H9 (cell line): ENCODE measurements at regions not wholly inside any gene's neighbourhood (a gene's known extent, or its start where the extent isn't known, plus 50 kb on each side); places are given as distances from the start of the nearest gene placed in this dataset.

ENCODE experiments used
- DNase-seq: peaks from one replicate; pipeline ENCODE4 v3.0.0-alpha.2; 2017
- H2AFZ ChIP-seq: one replicate; pipeline ENCODE4 v1.6.1; 2013; ENCODE audit warnings: mild to moderate bottlenecking, low read length, control low read depth, moderate library complexity
- H2AK5ac ChIP-seq: 2 replicates; pipeline ENCODE4 v1.6.1; 2013; ENCODE audit warnings: low read length, control low read depth, mixed read lengths; ENCODE audit not compliant: insufficient read length
- H2BK120ac ChIP-seq: one replicate; pipeline ENCODE4 v1.6.1; 2013; ENCODE audit warnings: low read depth, mild to moderate bottlenecking, low read length, control low read depth, inconsistent platforms; ENCODE audit not compliant: poor library complexity, severe bottlenecking
- H2BK12ac ChIP-seq: 2 replicates; pipeline ENCODE4 v1.6.1; 2013; ENCODE audit warnings: low read length, control low read depth, mixed read lengths, low read depth; ENCODE audit not compliant: insufficient read length
- H2BK15ac ChIP-seq: 2 replicates; pipeline ENCODE4 v1.6.1; 2013; ENCODE audit warnings: low read depth, low read length, control low read depth
- H2BK20ac ChIP-seq: one replicate; pipeline ENCODE4 v1.6.1; 2013; ENCODE audit warnings: low read depth, mild to moderate bottlenecking, low read length, control low read depth, inconsistent platforms; ENCODE audit not compliant: poor library complexity, severe bottlenecking
- H2BK5ac ChIP-seq: 2 replicates; pipeline ENCODE4 v1.6.1; 2013; ENCODE audit warnings: low read length, control low read depth, mixed read lengths; ENCODE audit not compliant: insufficient read length
- H3K14ac ChIP-seq: 2 replicates; pipeline ENCODE4 v1.6.1; 2013; ENCODE audit warnings: low read length, control low read depth; ENCODE audit not compliant: insufficient read depth
- H3K18ac ChIP-seq: 2 replicates; pipeline ENCODE4 v1.6.1; 2013; ENCODE audit warnings: low read depth, mild to moderate bottlenecking, mixed read lengths, low read length, control low read depth; ENCODE audit not compliant: insufficient read length
- H3K23ac ChIP-seq: 2 replicates; pipeline ENCODE4 v1.6.1; 2013; ENCODE audit warnings: low read length, control low read depth, mixed read lengths, low read depth; ENCODE audit not compliant: insufficient read length
- H3K23me2 ChIP-seq: 2 replicates; pipeline ENCODE4 v1.6.1; 2013; ENCODE audit warnings: low read depth, mild to moderate bottlenecking, mixed read lengths, low read length, control low read depth; ENCODE audit not compliant: insufficient read length, poor library complexity, severe bottlenecking
- H3K27ac ChIP-seq: 2 replicates; pipeline ENCODE4 v1.5.1; 2013; ENCODE audit warnings: low read length, control low read depth, mixed read lengths, low read depth; ENCODE audit not compliant: insufficient read length
- H3K27me3 ChIP-seq: 2 replicates; pipeline ENCODE4 v1.6.1; 2013; ENCODE audit warnings: low read length, control low read depth, inconsistent platforms; ENCODE audit not compliant: insufficient read depth
- H3K4ac ChIP-seq: 2 replicates; pipeline ENCODE4 v1.6.1; 2013; ENCODE audit warnings: low read depth, mild to moderate bottlenecking, control low read depth, inconsistent platforms, low read length, moderate library complexity
- H3K4me1 ChIP-seq: 2 replicates; pipeline ENCODE4 v1.6.1; 2013; ENCODE audit warnings: low read length, control low read depth, inconsistent platforms; ENCODE audit not compliant: insufficient read depth
- H3K4me2 ChIP-seq: 2 replicates; pipeline ENCODE4 v1.6.1; 2013; ENCODE audit warnings: low read length, control low read depth, mixed read lengths; ENCODE audit not compliant: insufficient read length, insufficient read depth
- H3K56ac ChIP-seq: 2 replicates; pipeline ENCODE4 v1.6.1; 2013; ENCODE audit warnings: low read depth, mild to moderate bottlenecking, mixed read lengths, low read length, control low read depth; ENCODE audit not compliant: insufficient read length
- H3K79me1 ChIP-seq: 2 replicates; pipeline ENCODE4 v1.6.1; 2013; ENCODE audit warnings: low read depth, mild to moderate bottlenecking, moderate library complexity, low read length, control low read depth, inconsistent platforms; ENCODE audit not compliant: insufficient read depth, poor library complexity, severe bottlenecking
- H3K79me2 ChIP-seq: 2 replicates; pipeline ENCODE4 v1.6.1; 2013; ENCODE audit warnings: low read length, control low read depth, inconsistent platforms; ENCODE audit not compliant: insufficient read depth
- H3K9ac ChIP-seq: 2 replicates; pipeline ENCODE4 v1.6.1; 2013; ENCODE audit warnings: low read length, control low read depth, mixed read lengths; ENCODE audit not compliant: insufficient read length; ENCODE audit errors: extremely low read depth
- H3K9me3 ChIP-seq: one replicate; pipeline ENCODE4 v1.6.1; 2013; ENCODE audit warnings: low read depth, low read length, inconsistent platforms; ENCODE audit not compliant: control insufficient read depth
- H3T11ph ChIP-seq: one replicate; pipeline ENCODE4 v1.6.1; 2013; ENCODE audit warnings: mild to moderate bottlenecking, low read length, control low read depth, inconsistent platforms
- H4K20me1 ChIP-seq: one replicate; pipeline ENCODE4 v1.6.1; 2013; ENCODE audit not compliant: control insufficient read depth, insufficient read length, insufficient read depth
- H4K5ac ChIP-seq: 2 replicates; pipeline ENCODE4 v1.6.1; 2013; ENCODE audit warnings: low read depth, mild to moderate bottlenecking, mixed read lengths, low read length, control low read depth; ENCODE audit not compliant: insufficient read length
- H4K8ac ChIP-seq: replicated peaks from 2 replicates; pipeline ENCODE4 v1.6.1; 2013; ENCODE audit warnings: low read length, control low read depth, mixed read lengths, low read depth; ENCODE audit not compliant: insufficient read length
- H4K91ac ChIP-seq: 2 replicates; pipeline ENCODE4 v1.6.1; 2013; ENCODE audit warnings: low read depth, mild to moderate bottlenecking, moderate library complexity, mixed read lengths, low read length, control low read depth; ENCODE audit not compliant: insufficient read length
- H3K27ac Mint-ChIP-seq, 3 experiments: 2 replicates in 2 of 3; 3 replicates in 1 of 3; pipeline ENCODE4 v1.8.0; 2020 to 2021; ENCODE audit warnings: mixed read lengths in 3 of 3, mild to moderate bottlenecking in 1 of 3, moderate library complexity in 1 of 3
- H3K27me3 Mint-ChIP-seq: 2 replicates; pipeline ENCODE4 v1.8.0; 2021; ENCODE audit warnings: low read depth, mild to moderate bottlenecking, moderate library complexity, mixed read lengths
- H3K36me3 Mint-ChIP-seq, 3 experiments: 2 replicates in 2 of 3; 3 replicates in 1 of 3; pipeline ENCODE4 v1.8.0; 2020 to 2021; ENCODE audit warnings: low read depth in 3 of 3, mixed read lengths in 3 of 3; ENCODE audit not compliant: insufficient read depth in 1 of 3
- H3K4me1 Mint-ChIP-seq, 2 experiments: 2 replicates each; pipeline ENCODE4 v1.8.0; 2020; ENCODE audit warnings: mixed read lengths in 2 of 2
- H3K4me3 Mint-ChIP-seq, 2 experiments: 2 replicates in 1 of 2; 3 replicates in 1 of 2; pipeline ENCODE4 v1.8.0; 2020 to 2021; ENCODE audit warnings: mild to moderate bottlenecking in 2 of 2, mixed read lengths in 2 of 2, moderate library complexity in 1 of 2
- H3K9me3 Mint-ChIP-seq, 2 experiments: 2 replicates in 1 of 2; 3 replicates in 1 of 2; pipeline ENCODE4 v1.8.0; 2020; ENCODE audit warnings: mild to moderate bottlenecking in 2 of 2, mixed read lengths in 2 of 2, moderate library complexity in 1 of 2
- WGBS: extraction: QIAGEN DNeasy Blood & Tissue Kit; methylation state at CpG from one replicate; pipeline ENCODE4 v1.1.7; 2013; ENCODE audit warnings: missing lambda C conversion rate, low lambda C conversion rate, mixed read lengths; ENCODE audit not compliant: insufficient read length; ENCODE audit errors: extremely low coverage; 5-methylcytosine and 5-hydroxymethylcytosine counted together
- TF ChIP-seq, protein P1 (sequence below): fragments of 200-600 bp; sonication (generic); conservative IDR thresholded peaks from 3 replicates; pipeline ENCODE4 v1.8.0; 2021; ENCODE audit warnings: antibody characterized with exemption, mild to moderate bottlenecking

GRCh38 chr7:120033114-120033513 is 239.9 kb upstream of the KCND2 start:
- no peaks in the 10 kb centered on the region for H3K27me3 ChIP-seq
- H2BK12ac ChIP-seq: no peak overlapping the region
- H4K20me1 ChIP-seq: no peaks in the 10 kb centered on the region
- no peak overlapping the region for H3K56ac ChIP-seq
- H3K14ac ChIP-seq: no peak overlapping the region
- H3K36me3 Mint-ChIP-seq: peaks cover 1 to 5% (median 3%) of the 10 kb centered on the region in 3 experiments; a peak in 5 of 7 replicates
- H3K9me3 ChIP-seq: no peaks in the 10 kb centered on the region
- peaks cover 2 to 4% of the 10 kb centered on the region in 2 experiments; a peak in 1 of 5 replicates for H3K9me3 Mint-ChIP-seq
- peak; percentile 33 for DNase-seq
- no peak overlapping the region for H4K91ac ChIP-seq
- no peak overlapping the region for H2AFZ ChIP-seq
- no peak overlapping the region for H3T11ph ChIP-seq
- H3K4ac ChIP-seq: no peak overlapping the region
- TF ChIP-seq, protein P1, sequence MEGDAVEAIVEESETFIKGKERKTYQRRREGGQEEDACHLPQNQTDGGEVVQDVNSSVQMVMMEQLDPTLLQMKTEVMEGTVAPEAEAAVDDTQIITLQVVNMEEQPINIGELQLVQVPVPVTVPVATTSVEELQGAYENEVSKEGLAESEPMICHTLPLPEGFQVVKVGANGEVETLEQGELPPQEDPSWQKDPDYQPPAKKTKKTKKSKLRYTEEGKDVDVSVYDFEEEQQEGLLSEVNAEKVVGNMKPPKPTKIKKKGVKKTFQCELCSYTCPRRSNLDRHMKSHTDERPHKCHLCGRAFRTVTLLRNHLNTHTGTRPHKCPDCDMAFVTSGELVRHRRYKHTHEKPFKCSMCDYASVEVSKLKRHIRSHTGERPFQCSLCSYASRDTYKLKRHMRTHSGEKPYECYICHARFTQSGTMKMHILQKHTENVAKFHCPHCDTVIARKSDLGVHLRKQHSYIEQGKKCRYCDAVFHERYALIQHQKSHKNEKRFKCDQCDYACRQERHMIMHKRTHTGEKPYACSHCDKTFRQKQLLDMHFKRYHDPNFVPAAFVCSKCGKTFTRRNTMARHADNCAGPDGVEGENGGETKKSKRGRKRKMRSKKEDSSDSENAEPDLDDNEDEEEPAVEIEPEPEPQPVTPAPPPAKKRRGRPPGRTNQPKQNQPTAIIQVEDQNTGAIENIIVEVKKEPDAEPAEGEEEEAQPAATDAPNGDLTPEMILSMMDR: no peak
- H2BK5ac ChIP-seq: no peak overlapping the region
- H4K5ac ChIP-seq: no peak overlapping the region
- H2BK20ac ChIP-seq: no peak overlapping the region
- H3K4me1 ChIP-seq: no peaks in the 10 kb centered on the region
- H3K27ac ChIP-seq: no peak overlapping the region
- H3K4me1 Mint-ChIP-seq: peaks cover 19 to 21% of the 10 kb centered on the region in 2 experiments
- H3K79me1 ChIP-seq: no peaks in the 10 kb centered on the region
- H2AK5ac ChIP-seq: no peak overlapping the region
- H3K4me3 Mint-ChIP-seq: no peak overlapping the region
- no peak overlapping the region for H3K4me2 ChIP-seq
- no peaks in the 10 kb centered on the region for H3K79me2 ChIP-seq
- no peaks in the 10 kb centered on the region for H3K27me3 Mint-ChIP-seq
- no peak overlapping the region for H3K18ac ChIP-seq
- H3K9ac ChIP-seq: no peak overlapping the region
- H3K23me2 ChIP-seq: no peaks in the 10 kb centered on the region
- H3K27ac Mint-ChIP-seq: peak overlapping the region in 1 of 3 experiments; percentile 83; a peak in 3 of 7 replicates
- H2BK120ac ChIP-seq: no peak overlapping the region
- H2BK15ac ChIP-seq: no peak overlapping the region
- H4K8ac ChIP-seq: no peak overlapping the region
- no CpG with 5 or more reads among the region's 2 CpGs for whole genome bisulfite sequencing
- H3K23ac ChIP-seq: no peak overlapping the region
